22Rv1 (cell line): ENCODE measurements at regions not wholly inside any gene's neighbourhood (a gene's known extent, or its start where the extent isn't known, plus 50 kb on each side); places are given as distances from the start of the nearest gene placed in this dataset.
"Not testable (repeated sequence)": the region's sequence is repeated elsewhere in the genome, so short reads cannot be mapped to it uniquely, and the experiment has no call there.

Experiments
- CTCF ChIP-seq: fragments of 450-650 bp; IDR thresholded peaks from 2 replicates; pipeline ENCODE4 v1.5.1; 2017; ENCODE audit warnings: mild to moderate bottlenecking
- ZFX ChIP-seq: fragments of 450-650 bp; IDR thresholded peaks from 2 replicates; pipeline ENCODE4 v1.6.1; 2017; ENCODE audit warnings: antibody characterized with exemption, borderline replicate concordance

- TF ChIP-seq CTCF, ZFX: not testable (repeated sequence)
These were observed 135.7 kb upstream of the DUSP22 start for GRCh38 chr6:156441-157140.
